ENCODE measurements at regions not wholly inside any gene's neighbourhood (a gene's known extent, or its start where the extent isn't known, plus 50 kb on each side); places are given as distances from the start of the nearest gene placed in this dataset.

DNA sequence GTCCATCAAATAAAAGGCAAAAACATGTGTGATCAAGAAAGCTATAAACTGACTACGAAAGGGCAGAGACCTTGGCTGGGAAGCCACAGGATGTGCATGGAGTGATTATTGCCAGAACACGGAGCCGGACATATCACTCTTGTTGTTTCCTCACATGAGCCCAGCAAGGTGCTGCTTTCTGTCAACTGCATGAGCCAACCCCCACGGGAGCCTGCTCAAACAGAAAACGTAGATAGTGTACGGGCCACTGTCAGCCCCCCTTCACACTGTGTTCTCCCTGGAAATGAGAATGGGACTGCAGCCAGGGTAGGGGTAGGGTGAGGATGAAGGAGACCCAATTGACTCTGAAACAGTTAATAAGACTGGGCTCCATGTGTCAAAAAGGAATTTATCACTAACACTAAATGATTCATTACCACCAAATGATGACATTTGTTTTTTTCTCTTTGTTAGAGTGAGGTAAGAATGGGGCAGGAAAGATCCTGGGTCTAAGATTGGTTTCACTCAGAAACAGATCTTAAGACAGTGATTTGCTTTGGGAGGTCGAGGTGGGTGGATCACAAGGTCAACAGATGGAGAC lies 235.8 kb downstream of the MREG start:
- no peak for FAIRE-seq
- BruUV-seq (replicated peaks): no TSS peak
- intact Hi-C loops (cut with micrococcal nuclease): no loop called here
- TF ChIP-seq SMARCB1 (IDR thresholded peaks at IDR 0.05; ENCODE audit: insufficient read length, low read depth): no peak
- TF ChIP-seq, protein P1, sequence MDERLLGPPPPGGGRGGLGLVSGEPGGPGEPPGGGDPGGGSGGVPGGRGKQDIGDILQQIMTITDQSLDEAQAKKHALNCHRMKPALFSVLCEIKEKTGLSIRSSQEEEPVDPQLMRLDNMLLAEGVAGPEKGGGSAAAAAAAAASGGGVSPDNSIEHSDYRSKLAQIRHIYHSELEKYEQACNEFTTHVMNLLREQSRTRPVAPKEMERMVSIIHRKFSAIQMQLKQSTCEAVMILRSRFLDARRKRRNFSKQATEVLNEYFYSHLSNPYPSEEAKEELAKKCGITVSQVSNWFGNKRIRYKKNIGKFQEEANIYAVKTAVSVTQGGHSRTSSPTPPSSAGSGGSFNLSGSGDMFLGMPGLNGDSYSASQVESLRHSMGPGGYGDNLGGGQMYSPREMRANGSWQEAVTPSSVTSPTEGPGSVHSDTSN (CRISPR knock-in tag; IDR thresholded peaks at IDR 0.05; ENCODE audit: low read depth): no peak
- TF ChIP-seq, protein P1 (tag; conservative IDR thresholded peaks at IDR 0.05; ENCODE audit: low read depth): peak; percentile 59
- TF ChIP-seq RBM17 (IDR thresholded peaks at IDR 0.05; ENCODE audit: borderline replicate concordance, low read depth, low read length): no peak
- no peak for TF ChIP-seq SMAD1 (IDR thresholded peaks at IDR 0.05; ENCODE audit: low read depth, low read length, partially characterized antibody)
- no peak for TF ChIP-seq RBM25 (IDR thresholded peaks at IDR 0.05; ENCODE audit: low read depth, low read length, severe bottlenecking)
- TF ChIP-seq ZSCAN29 (IDR thresholded peaks at IDR 0.05): no peak
- TF ChIP-seq ZNF507 (tag; conservative IDR thresholded peaks at IDR 0.05): no peak
- no peak for TF ChIP-seq ZEB2 (IDR thresholded peaks at IDR 0.05)
- TF ChIP-seq ZNF140 (CRISPR knock-in tag; IDR thresholded peaks at IDR 0.05): no peak
- TF ChIP-seq FOXK1 (CRISPR knock-in tag; IDR thresholded peaks at IDR 0.05; ENCODE audit: borderline replicate concordance): no peak
- TF ChIP-seq, protein P2, sequence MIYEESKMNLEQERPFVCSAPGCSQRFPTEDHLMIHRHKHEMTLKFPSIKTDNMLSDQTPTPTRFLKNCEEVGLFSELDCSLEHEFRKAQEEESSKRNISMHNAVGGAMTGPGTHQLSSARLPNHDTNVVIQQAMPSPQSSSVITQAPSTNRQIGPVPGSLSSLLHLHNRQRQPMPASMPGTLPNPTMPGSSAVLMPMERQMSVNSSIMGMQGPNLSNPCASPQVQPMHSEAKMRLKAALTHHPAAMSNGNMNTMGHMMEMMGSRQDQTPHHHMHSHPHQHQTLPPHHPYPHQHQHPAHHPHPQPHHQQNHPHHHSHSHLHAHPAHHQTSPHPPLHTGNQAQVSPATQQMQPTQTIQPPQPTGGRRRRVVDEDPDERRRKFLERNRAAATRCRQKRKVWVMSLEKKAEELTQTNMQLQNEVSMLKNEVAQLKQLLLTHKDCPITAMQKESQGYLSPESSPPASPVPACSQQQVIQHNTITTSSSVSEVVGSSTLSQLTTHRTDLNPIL (CRISPR knock-in tag; IDR thresholded peaks at IDR 0.05): no peak
- TF ChIP-seq MEIS2 (IDR thresholded peaks at IDR 0.05; ENCODE audit: partially characterized antibody): peak; percentile 69
- no peak for TF ChIP-seq MCM2 (IDR thresholded peaks at IDR 0.05; ENCODE audit: low read depth)
- TF ChIP-seq CBFA2T3 (IDR thresholded peaks at IDR 0.05): peak; percentile 41; the same call in 1 of the 2 replicates
- TF ChIP-seq, protein P3, sequence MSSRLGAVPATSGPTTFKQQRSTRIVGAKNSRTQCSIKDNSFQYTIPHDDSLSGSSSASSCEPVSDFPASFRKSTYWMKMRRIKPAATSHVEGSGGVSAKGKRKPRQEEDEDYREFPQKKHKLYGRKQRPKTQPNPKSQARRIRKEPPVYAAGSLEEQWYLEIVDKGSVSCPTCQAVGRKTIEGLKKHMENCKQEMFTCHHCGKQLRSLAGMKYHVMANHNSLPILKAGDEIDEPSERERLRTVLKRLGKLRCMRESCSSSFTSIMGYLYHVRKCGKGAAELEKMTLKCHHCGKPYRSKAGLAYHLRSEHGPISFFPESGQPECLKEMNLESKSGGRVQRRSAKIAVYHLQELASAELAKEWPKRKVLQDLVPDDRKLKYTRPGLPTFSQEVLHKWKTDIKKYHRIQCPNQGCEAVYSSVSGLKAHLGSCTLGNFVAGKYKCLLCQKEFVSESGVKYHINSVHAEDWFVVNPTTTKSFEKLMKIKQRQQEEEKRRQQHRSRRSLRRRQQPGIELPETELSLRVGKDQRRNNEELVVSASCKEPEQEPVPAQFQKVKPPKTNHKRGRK (tag; IDR thresholded peaks at IDR 0.05): no peak
- no peak for TF ChIP-seq ESRRB (CRISPR knock-in tag; IDR thresholded peaks at IDR 0.05; ENCODE audit: borderline replicate concordance)
- TF ChIP-seq, protein P4, sequence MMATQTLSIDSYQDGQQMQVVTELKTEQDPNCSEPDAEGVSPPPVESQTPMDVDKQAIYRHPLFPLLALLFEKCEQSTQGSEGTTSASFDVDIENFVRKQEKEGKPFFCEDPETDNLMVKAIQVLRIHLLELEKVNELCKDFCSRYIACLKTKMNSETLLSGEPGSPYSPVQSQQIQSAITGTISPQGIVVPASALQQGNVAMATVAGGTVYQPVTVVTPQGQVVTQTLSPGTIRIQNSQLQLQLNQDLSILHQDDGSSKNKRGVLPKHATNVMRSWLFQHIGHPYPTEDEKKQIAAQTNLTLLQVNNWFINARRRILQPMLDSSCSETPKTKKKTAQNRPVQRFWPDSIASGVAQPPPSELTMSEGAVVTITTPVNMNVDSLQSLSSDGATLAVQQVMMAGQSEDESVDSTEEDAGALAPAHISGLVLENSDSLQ (IDR thresholded peaks at IDR 0.05): peak; percentile 29; the same call in 1 of the 2 replicates

More for the DNA sequence above, 235.8 kb downstream of the MREG start:
- Histone ChIP-seq H3K9ac (ENCODE audit: insufficient read depth in 1 of 2, low read depth in 2 of 2, low read length in 2 of 2) (no peak overlapping the region; a peak in 1 of 4 replicates), H3K9me3 (replicated peaks; ENCODE audit: control insufficient read depth, insufficient read depth, low read depth, low read length) (no peaks in the 10 kb centered on the region), H3K36me3 (ENCODE audit: control insufficient read depth, insufficient read depth, low read length) (no peaks in the 10 kb centered on the region), H3K9me1 (ENCODE audit: control insufficient read depth, insufficient read depth, low read length) (no peaks in the 10 kb centered on the region), H3K4me2 (ENCODE audit: insufficient read depth, low read length) (no peak overlapping the region), H3K79me2 (ENCODE audit: control insufficient read depth, insufficient read depth, low read length) (no peaks in the 10 kb centered on the region), H3K27ac (ENCODE audit: extremely low read depth, low read depth, low read length) (no peak overlapping the region), H3K4me1 (replicated peaks in 1 of 2; ENCODE audit: control insufficient read depth in 2 of 2, insufficient read depth in 2 of 2, low read length in 2 of 2) (peaks cover 2 to 22% of the 10 kb centered on the region in 2 experiments), H4K20me1 (replicated peaks; ENCODE audit: control insufficient read depth, insufficient read depth, low read length) (no peaks in the 10 kb centered on the region), H2AFZ (ENCODE audit: low read depth, low read length) (no peak overlapping the region), H3K27me3 (ENCODE audit: control insufficient read depth in 2 of 2, insufficient read depth in 2 of 2, low read length in 2 of 2) (no peaks in the 10 kb centered on the region), H3K4me3 (no peak overlapping the region)
- CTCF ChIA-PET (ENCODE audit: low intra/inter-chr PET ratio): no interaction called here
- in situ Hi-C loops (cut with MboI): no loop called here
- ATAC-seq (0 out of 3 replicates have a peak, but pooled peaks have one; percentile 34), DNase-seq (ENCODE audit: extremely low read depth in 1 of 4, low spot score in 3 of 4) (peak in 1 of 4 experiments; percentile 24)
- POLR2A ChIA-PET: interaction anchor here (0.7 to 1.1 kb wide), 2 partner anchors 12 to 16 kb away, joined by 3 read pairs; no protein-coding TSS in a partner anchor
- 28% methylated on average over 7 of the region's 7 CpGs for WGBS (ENCODE audit: insufficient coverage, low coverage, missing lambda C conversion rate)
